CD4-positive, alpha-beta T cell treated with Interferon alpha-2 for 1 hour (primary cell): ENCODE measurements at regions not wholly inside any gene's neighbourhood (a gene's known extent, or its start where the extent isn't known, plus 50 kb on each side); places are given as distances from the start of the nearest gene placed in this dataset.
A peak's percentile ranks its signal among the peaks of the same experiment; 100 is the strongest.

Experiments
- DNase-seq, 2 donors: peaks; one replicate each; pipeline ENCODE4 v3.0.0-alpha.2; 2020 to 2022

GRCh38 chr9:21565155-21565554 is 83.0 kb upstream of the IFNE start:
- DNase-seq: no peak

DNA sequence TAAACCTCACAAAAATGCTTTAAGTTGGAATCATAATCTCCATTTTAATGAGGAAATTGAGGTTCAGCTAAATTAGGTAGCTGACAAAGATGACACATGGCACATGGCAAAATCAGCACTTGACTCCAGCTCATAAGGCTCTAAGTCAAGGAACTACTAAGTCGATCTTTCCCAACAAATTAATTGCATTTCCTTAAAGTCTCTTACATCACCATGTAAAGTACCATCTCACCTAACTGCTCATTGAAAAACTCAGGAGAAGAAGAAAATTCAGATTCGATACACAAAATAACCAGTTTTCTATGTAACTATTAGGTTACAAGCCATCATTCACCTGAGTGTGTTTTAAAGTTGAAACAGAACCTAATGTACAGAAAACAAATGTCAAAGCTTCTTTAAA is 85.8 kb upstream of the IFNE start:
- no peak for DNase-seq

DNA sequence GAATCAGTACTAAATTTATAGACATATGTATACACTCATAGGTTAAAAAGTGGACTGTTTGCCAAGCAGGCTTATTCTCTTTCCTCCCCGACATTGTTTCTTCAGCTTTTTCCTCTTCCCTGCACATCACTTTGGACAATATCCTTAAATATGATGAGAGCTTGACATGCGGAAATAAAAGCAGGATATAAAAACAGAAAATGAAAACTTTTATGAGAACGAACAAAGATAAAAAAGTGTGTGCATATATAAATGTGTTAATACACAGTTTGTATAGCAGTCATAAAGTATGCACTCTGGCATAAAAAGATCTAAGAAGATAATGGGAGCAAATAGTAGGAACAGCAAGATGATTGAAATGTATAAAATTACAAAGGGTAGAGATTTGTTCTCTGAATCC is 86.4 kb upstream of the IFNE start:
- DNase-seq: no peak

DNA sequence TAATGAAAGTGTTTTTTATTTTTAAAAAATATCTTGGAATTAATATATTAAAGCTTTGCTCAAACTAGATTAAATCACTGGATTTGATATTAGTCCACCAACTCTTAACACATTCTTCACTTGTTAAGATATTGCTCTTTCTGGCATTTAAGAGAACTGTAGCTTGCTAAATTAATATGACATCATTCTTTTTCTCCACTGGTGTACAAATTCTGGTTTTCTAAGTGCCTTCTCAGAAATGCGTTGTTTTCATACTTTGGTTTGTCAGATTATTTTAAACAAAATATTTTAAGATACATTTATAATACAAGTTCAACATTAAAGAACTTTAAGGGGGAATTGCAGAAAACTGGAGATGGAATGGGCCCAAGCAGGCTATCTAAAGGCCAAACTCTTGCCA is 87.6 kb upstream of the IFNE start:
- DNase-seq: no peak

DNA sequence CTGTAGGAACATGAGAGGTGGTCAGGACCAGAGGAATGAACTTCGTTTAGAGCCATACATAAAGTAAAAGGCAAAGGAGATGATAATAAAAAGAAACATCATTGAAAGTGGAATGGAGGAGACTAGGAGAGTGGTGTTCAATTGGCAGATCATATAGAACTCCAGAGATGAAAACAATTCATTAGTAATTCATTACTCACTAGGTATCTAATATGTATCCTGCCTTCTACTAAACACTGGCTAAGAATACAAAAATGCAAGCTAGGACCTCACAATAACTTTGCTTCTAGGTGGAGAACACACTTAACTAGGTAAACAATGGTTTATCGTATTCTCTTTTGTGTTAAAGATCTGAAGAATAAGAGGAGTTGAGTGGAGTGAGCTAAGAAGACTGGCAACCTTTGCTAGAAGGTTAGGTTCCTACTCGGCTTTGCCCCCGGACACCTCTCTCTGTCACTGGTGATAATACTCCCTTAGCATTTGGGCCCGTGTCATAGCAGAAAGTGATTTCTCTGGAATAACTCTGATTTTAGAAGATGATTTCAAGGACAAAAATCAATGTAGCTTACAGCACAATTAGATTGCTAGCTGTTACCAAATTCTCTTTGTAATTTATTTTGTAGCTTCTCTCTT is 88.6 kb upstream of the IFNE start:
- DNase-seq: no peak

GRCh38 chr9:21574261-21574660 is 92.1 kb upstream of the IFNE start:
- DNase-seq: no peak

- peak; percentile 28 to 41 for DNase-seq
Measured at GRCh38 chr9:21576331-21577189, 94.4 kb upstream of the IFNE start.

DNA sequence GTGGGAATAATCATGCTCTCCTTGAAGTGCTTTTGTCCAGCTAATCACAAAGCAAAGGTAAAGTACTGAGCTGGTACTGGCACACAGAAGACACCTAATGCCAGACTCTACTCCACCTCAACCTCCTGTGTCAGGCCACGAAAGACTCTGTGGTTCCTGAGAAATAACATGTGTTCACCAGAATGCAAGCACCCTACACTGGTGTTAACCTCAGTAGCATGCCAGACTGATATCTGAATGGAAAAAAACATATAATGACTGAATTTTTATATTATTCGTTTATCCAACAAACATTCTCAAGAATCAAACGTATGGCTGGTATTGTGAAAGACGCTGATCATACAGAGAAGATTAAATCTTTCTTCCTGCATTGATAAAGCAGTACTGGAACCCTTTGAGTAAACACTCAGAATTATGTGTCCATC is 97.1 kb upstream of the IFNE start:
- DNase-seq: peak; percentile 16 to 56

DNA sequence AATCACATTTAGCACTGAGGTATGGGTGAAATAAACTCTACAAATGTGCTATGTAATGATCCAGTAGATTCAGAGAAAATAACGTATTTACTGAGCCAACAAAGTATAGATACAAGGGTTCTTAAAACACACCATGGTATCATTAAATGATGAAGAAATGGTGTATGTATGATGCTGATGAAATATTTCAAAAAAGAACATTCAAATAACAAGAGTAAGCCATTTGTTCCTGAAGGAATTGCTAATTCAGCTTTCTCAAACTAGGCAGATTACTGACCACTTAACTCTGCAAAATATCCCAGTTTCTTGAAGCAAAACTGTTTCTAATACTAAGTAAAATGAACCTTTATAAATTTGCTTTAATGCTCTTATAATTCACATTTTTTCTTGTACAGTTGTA is 97.6 kb upstream of the IFNE start:
- no peak for DNase-seq

GRCh38 chr9:21580636-21581378 is 98.7 kb upstream of the IFNE start:
- no peak for DNase-seq

DNA sequence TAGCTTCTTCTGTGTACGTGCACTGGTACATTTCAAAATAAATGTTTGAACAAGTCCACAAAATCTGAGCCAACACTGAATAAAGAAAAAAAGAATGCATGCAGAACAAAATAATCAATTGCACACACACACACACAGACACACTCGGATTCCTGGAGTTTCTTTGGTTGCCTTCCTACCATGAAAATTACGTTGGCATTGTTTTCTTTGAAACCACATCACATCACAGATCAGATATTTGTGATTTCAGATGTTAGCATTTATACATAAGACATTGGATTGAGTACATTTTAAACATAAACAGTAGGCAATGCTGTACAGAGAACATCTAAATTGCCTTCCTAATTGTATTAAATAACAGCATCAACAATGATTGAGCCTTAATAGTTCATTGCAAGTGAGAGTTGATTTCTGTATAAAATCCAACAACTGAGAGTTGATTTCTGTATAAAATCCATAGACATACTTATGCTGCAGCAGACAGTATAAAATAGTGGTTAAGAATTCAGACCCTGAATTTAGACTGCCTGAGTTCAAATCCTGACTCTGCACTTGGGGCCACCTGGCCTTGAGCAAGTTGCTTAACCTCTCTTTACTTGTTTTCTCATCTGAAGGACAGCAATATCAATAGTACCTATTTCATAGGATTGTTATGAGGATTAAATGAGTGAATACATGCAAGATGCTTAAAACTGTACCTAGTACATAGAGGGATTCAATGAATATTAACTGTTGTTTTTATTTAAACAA is 101.7 kb upstream of the IFNE start:
- no peak for DNase-seq

DNA sequence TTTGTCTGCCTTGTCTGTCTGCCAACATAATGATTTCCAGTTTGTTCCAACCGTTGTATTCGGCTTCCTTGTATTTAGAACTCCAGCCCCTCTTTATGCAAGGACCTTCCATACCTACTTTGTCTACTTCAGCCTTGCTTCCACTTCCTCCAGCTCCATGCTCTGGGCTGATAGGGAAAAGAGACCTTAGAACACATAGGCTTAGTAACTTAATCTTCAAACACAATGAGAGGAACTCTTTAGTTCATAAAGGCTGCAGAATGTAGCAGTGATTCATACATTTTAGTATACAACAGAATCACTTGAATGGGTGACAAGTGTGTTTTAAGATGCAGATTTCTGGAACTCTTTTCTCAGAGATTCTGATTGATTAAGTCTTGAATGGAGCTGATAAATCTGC is 102.8 kb upstream of the IFNE start:
- no peak for DNase-seq

DNA sequence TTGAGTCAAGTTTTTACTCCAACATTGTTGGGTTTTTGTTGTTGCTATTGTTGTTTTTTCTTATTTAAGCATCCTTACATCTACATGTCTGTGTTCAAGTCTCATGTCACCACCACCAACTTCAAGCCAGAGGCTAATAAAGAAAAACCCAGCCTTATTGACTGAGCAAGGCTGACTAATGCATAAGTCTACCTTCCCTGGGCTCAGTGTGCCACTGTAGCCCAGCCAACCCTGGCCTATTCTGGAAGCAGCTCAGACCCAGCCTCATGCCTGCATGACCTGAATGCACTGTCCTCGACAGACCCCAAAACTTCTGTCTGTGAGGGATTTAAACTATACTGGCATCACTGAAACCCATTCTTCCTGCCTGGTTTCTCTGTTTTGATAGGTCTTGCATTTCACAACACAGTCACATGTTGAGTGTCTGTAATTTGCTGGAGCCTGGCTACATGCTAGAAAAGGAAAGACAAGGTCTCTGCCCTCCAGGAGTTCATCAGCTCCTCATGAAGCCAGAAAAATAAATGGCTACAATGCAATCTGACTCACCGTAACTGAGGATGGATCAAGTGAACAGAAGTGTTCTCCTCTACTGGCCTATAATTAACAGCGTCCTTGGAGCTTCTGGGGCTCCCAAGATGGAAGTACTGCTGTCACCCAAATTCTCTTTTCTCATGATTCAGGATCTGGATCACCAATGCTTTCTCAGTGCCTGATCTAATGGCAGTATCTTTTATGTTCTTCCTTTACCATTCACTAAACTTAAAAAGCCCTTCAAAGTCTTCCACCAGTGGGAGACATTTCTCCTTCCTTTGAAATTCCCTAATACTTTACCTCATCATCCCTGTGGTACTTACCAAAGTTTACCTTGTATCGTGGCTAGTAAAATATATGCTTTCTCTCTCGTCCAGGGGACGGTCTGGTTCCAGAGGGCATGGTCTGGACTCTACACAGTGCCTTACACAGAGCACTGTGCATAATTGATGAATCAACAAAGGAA is 103.9 kb upstream of the IFNE start:
- DNase-seq: no peak

DNA sequence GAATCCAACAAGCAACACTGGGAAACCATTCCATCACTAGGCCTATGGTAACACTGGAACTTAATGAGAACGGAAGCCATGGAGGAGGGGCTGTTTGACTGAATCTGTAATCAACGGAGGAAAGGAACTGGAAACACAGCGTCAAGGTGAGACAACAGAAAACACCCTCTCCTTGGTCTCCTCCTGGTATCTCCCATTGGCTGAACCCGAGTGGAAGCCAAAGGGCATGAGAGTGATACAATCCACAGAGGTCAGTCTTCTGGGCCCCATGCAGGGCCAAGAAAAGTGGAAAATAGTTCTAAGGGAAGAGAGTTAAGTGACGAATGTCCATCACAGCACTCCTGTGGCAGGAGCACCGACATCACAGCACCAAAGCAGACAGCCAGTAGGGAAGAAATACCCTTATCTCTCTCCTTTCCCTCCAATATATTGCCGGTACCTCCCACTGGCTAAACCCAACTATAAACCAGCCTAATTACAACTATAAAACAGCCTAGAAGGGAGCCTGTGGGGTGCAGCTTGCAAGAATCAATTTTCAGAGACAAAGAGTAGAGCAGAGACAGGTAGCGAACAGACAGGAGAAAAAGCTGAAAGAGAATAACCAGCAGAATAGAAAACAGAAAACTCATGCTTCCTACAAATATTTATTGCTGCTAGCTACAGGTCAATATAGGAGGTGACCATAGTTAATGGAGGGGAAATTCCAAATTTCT is 107.4 kb upstream of the IFNE start:
- DNase-seq: no peak

GRCh38 chr9:21590058-21590996 is 108.2 kb upstream of the IFNE start:
- DNase-seq: no peak

DNA sequence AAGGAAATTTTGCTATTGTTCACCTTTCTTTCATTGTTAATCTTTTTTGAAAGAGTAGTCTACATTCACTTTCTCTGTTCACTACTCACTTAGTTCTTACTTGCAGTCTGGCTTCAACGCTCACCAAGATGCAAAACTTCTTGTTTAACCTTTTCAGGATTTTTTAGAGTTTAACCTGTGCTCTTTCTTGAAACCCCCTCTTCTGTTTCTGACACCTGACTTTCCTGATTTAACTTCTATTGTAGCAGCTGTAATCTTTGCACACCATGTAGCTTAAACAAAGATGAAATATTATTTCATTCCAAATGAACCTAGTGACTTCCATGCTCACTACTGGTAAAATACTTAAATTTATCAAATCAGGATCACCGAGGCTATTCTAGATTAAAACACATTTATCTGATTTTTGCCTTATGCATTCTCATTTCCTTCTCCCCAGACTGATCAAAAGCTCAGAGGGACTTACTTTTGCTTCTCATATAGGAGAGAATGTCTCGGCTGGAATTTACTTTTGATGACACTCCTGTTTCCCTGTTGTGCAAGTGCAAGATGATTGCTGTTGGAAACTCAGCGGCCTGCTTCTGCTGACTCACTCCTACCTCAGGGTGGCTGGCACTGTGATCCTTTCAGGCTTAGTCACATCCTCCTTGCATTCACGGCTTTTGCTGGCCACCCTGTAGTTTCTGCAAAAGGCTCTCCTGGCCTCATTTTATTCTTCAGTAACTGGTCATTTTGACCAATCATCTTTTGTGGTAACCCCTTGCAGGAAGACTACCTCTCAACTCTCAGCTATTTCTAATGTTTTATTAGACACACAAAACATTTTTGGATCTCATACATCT is 109.3 kb upstream of the IFNE start:
- DNase-seq: peak; percentile 6 to 33

- no peak for DNase-seq
Measured at GRCh38 chr9:21592063-21592338, 109.9 kb upstream of the IFNE start.

DNA sequence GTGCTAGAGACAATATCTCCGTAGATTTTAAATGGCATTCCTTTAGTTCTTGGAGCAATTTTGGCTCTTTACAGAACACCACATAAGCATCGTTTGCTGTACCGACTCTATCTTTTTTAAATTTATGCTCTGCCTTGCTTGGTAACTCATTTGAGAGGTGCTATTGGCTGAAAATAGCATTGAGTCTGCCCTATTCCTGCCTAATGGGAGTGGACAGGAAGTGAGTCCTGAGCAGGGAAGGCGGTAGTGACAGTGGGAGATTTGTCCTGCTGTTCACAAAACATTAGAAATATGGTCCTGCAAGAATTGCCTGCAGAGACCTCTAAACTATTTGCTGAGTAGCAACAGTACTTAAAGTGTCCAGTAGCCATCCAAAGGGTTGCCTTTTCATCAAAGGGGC is 115.2 kb upstream of the IFNE start:
- no peak for DNase-seq

DNA sequence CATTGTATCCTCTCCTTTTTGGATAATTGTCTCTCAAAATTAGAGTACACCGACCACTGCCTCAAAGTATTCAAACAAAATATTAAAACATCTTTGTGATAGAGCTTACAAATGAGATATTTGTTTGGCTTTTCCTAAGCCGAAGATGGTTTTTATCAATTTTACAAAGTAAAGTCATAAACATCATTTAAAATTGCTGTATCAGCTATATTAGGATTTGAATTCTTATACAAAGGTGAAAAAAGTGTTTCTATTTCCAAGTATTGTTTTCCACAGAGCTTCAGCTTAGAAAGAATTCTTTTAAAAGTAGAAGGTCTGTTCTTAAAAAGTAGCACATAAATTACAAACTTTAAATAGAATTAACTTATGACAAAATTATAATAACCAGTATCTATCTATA is 116.6 kb upstream of the IFNE start:
- DNase-seq: no peak
